ENCODE measurements at regions not wholly inside any gene's neighbourhood (a gene's known extent, or its start where the extent isn't known, plus 50 kb on each side); places are given as distances from the start of the nearest gene placed in this dataset.

GRCh38 chr15:70491641-70492040 is 271.7 kb downstream of the UACA start:
- no peak for DNase-seq (ENCODE audit: low spot score, unreplicated experiment)
- no peak for TF ChIP-seq CTCF (IDR thresholded peaks at IDR 0.05; ENCODE audit: unreplicated experiment)
- no peak overlapping the region for H3K27ac Mint-ChIP-seq

GRCh38 chr15:70491201-70491621 is 272.1 kb downstream of the UACA start:
- peaks cover 30% of the 10 kb centered on the region for H3K4me1 Mint-ChIP-seq (ENCODE audit: low read depth)
- H3K27me3 Mint-ChIP-seq, result peaks cover 54% of the 10 kb centered on the region
- H3K9me3 Mint-ChIP-seq (ENCODE audit: low read depth), result no peaks in the 10 kb centered on the region
- H3K27ac Mint-ChIP-seq, result no peak overlapping the region
- no peak overlapping the region for H3K4me3 Mint-ChIP-seq (ENCODE audit: low read depth)
- no peak for TF ChIP-seq CTCF (IDR thresholded peaks at IDR 0.05; ENCODE audit: unreplicated experiment)
- no peaks in the 10 kb centered on the region for H3K36me3 Mint-ChIP-seq (ENCODE audit: insufficient read depth)
- no peak for DNase-seq (ENCODE audit: low spot score, unreplicated experiment)

More at GRCh38 chr15:70491641-70492040, 271.7 kb downstream of the UACA start:
- no peaks in the 10 kb centered on the region for H3K9me3 Mint-ChIP-seq (ENCODE audit: low read depth)
- peaks cover 51% of the 10 kb centered on the region for H3K27me3 Mint-ChIP-seq
- H3K36me3 Mint-ChIP-seq (ENCODE audit: insufficient read depth), result no peaks in the 10 kb centered on the region
- no peak overlapping the region for H3K4me3 Mint-ChIP-seq (ENCODE audit: low read depth)
- H3K4me1 Mint-ChIP-seq (ENCODE audit: low read depth), result peaks cover 30% of the 10 kb centered on the region

GRCh38 chr15:70490838-70491155 is 272.6 kb downstream of the UACA start:
- Mint-ChIP-seq H3K4me1 (ENCODE audit: low read depth) (peaks cover 29% of the 10 kb centered on the region), H3K9me3 (ENCODE audit: low read depth) (no peaks in the 10 kb centered on the region), H3K27ac (no peak overlapping the region), H3K27me3 (peaks cover 55% of the 10 kb centered on the region), H3K4me3 (ENCODE audit: low read depth) (no peak overlapping the region), H3K36me3 (ENCODE audit: insufficient read depth) (no peaks in the 10 kb centered on the region)
- no peak for DNase-seq (ENCODE audit: low spot score, unreplicated experiment)
- no peak for TF ChIP-seq CTCF (IDR thresholded peaks at IDR 0.05; ENCODE audit: unreplicated experiment)

GRCh38 chr15:70490148-70490837 is 273.1 kb downstream of the UACA start:
- DNase-seq (ENCODE audit: low spot score, unreplicated experiment), result no peak
- Mint-ChIP-seq H3K4me3 (ENCODE audit: low read depth) (no peak overlapping the region), H3K36me3 (ENCODE audit: insufficient read depth) (no peaks in the 10 kb centered on the region), H3K27ac (no peak overlapping the region), H3K4me1 (ENCODE audit: low read depth) (peaks cover 25% of the 10 kb centered on the region), H3K9me3 (ENCODE audit: low read depth) (no peaks in the 10 kb centered on the region), H3K27me3 (peaks cover 59% of the 10 kb centered on the region)
- TF ChIP-seq CTCF (IDR thresholded peaks at IDR 0.05; ENCODE audit: unreplicated experiment), result no peak

- no peak for DNase-seq (ENCODE audit: low spot score, unreplicated experiment)
- Mint-ChIP-seq H3K4me3 (ENCODE audit: low read depth) (no peak overlapping the region), H3K27me3 (peaks cover 69% of the 10 kb centered on the region), H3K4me1 (ENCODE audit: low read depth) (peaks cover 14% of the 10 kb centered on the region), H3K27ac (no peak overlapping the region), H3K9me3 (ENCODE audit: low read depth) (no peaks in the 10 kb centered on the region), H3K36me3 (ENCODE audit: insufficient read depth) (no peaks in the 10 kb centered on the region)
- TF ChIP-seq CTCF (IDR thresholded peaks at IDR 0.05; ENCODE audit: unreplicated experiment), result no peak
These were observed 274.2 kb downstream of the UACA start for GRCh38 chr15:70488941-70489848.

Data from progenitor cell of endocrine pancreas (in vitro differentiated cells).